ENCODE measurements at regions not wholly inside any gene's neighbourhood (a gene's known extent, or its start where the extent isn't known, plus 50 kb on each side); places are given as distances from the start of the nearest gene placed in this dataset.
A peak's percentile ranks its signal among the peaks of the same experiment; 100 is the strongest.

DNA sequence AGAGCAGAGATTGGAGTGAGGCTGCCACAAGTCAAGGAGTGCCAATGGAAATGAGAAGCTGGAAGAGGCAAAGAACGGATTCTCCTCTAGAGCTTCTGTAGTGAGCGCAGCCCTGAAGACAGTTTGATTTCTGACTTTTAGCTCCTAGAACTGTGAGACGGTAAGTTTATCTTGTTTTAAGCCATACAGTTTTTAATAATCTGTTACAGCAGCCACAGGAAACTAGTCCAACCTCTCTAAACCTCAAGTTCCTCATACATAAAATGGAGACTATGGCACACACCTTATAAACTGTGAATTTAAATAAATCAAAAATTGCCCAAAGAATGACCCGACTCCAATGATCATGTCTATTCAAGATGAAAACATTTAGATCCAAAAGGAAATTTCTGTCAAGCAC lies 596.5 kb downstream of the BCL11A start:
- POLR2A ChIA-PET (ENCODE audit: partially characterized antibody), result no interaction called here

DNA sequence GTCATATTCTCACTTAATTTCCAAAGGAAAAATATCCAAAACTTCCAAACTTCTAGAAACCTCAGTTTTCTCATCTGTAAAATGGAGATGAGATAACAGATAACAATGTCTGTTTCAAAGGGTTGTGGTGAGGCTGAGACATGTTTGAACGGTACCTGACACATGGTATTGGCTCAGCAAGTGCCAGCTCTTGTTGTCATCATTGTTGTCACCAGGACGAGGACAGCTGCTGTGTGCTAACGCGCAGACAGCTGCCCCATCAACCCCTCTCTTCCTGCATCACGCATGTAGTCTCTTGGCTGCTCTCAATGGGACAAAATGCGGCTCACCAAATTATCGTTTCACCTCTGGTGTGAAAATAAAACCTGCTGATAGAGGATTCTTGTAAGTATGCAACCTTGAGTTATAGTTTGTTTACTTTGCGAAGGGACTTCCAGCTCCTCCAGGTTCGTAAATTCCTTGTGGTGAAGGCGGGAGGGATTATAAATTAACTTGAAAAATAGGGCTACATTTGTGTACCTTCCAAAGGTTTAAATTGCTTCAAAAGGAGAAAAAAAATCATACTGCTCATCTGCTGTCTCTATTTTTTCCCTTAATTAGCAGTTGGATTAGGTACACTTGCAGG lies 605.4 kb downstream of the BCL11A start:
- intact Hi-C loops (cut with micrococcal nuclease), result no loop called here
- peaks cover 0 to 5% (median 0%) of the 10 kb centered on the region in 8 donors for H3K9me3 Mint-ChIP-seq
- no peaks in the 10 kb centered on the region for H3K36me3 Mint-ChIP-seq
- POLR2A ChIA-PET (ENCODE audit: partially characterized antibody), result no interaction called here
- no peak overlapping the region for H3K27ac Mint-ChIP-seq
- Histone ChIP-seq H3K36me3 (ENCODE audit: insufficient read depth, low read length) (no peaks in the 10 kb centered on the region), H3K9me3 (ENCODE audit: control insufficient read depth in 1 of 2, low read length in 2 of 2) (no peaks in the 10 kb centered on the region), H3K27ac (ENCODE audit: low read depth, low read length) (no peak overlapping the region), H3K27me3 (ENCODE audit: insufficient read depth, low read length) (no peaks in the 10 kb centered on the region), H3K4me3 (ENCODE audit: low read length in 2 of 2) (no peak overlapping the region), H3K4me1 (ENCODE audit: insufficient read depth, low read length) (no peaks in the 10 kb centered on the region)
- H3K27me3 Mint-ChIP-seq, result no peaks in the 10 kb centered on the region
- H3K4me3 Mint-ChIP-seq, result no peak overlapping the region
- CTCF ChIA-PET (ENCODE audit: partially characterized antibody), result no interaction called here
- no peak for DNase-seq
- H3K4me1 Mint-ChIP-seq, result no peaks in the 10 kb centered on the region

More for the DNA sequence above, 596.5 kb downstream of the BCL11A start:
- intact Hi-C loops (cut with micrococcal nuclease), result no loop called here
- Mint-ChIP-seq H3K4me1 (no peaks in the 10 kb centered on the region), H3K27ac (no peak overlapping the region), H3K27me3 (no peaks in the 10 kb centered on the region), H3K36me3 (no peaks in the 10 kb centered on the region), H3K9me3 (peaks cover 0 to 5% (median 0%) of the 10 kb centered on the region in 8 donors), H3K4me3 (no peak overlapping the region)
- no peak for DNase-seq
- H3K4me1 ChIP-seq (ENCODE audit: insufficient read depth, low read length), result no peaks in the 10 kb centered on the region
- no peak overlapping the region for H3K4me3 ChIP-seq (ENCODE audit: low read length in 2 of 2)
- no peaks in the 10 kb centered on the region for H3K9me3 ChIP-seq (ENCODE audit: control insufficient read depth in 1 of 2, low read length in 2 of 2)
- CTCF ChIA-PET (ENCODE audit: partially characterized antibody), result no interaction called here
- no peaks in the 10 kb centered on the region for H3K36me3 ChIP-seq (ENCODE audit: insufficient read depth, low read length)
- H3K27me3 ChIP-seq (ENCODE audit: insufficient read depth, low read length), result no peaks in the 10 kb centered on the region
- H3K27ac ChIP-seq (ENCODE audit: low read depth, low read length), result no peak overlapping the region

DNA sequence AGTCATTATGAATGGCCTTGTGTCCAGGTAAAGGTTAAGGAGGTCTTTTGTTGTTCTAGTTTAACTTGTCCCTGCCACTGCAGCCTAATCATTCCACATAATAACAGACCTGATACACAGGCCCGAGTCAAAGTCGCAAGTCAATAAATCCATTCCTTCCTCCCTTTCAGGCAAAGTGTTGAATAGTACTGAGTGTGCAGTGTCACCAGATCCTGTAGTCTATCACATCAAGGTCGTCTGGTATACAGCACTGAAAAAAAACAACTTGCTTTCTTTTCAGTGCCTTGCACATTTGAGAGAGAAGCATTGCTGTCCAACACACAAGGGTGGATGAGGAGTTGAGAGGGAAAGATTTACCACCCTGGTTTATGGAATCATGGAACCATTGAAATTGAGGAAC lies 606.2 kb downstream of the BCL11A start:
- ChIA-PET POLR2A (ENCODE audit: partially characterized antibody) (no interaction called here), CTCF (ENCODE audit: partially characterized antibody) (no interaction called here)
- Histone ChIP-seq H3K27ac (ENCODE audit: low read depth, low read length) (no peak overlapping the region), H3K4me3 (ENCODE audit: low read length in 2 of 2) (no peak overlapping the region), H3K36me3 (ENCODE audit: insufficient read depth, low read length) (no peaks in the 10 kb centered on the region), H3K9me3 (ENCODE audit: control insufficient read depth in 1 of 2, low read length in 2 of 2) (no peaks in the 10 kb centered on the region), H3K4me1 (ENCODE audit: insufficient read depth, low read length) (no peaks in the 10 kb centered on the region), H3K27me3 (ENCODE audit: insufficient read depth, low read length) (no peaks in the 10 kb centered on the region)
- Mint-ChIP-seq H3K27ac (no peak overlapping the region), H3K4me1 (no peaks in the 10 kb centered on the region), H3K9me3 (peaks cover 0 to 4% (median 0%) of the 10 kb centered on the region in 8 donors), H3K4me3 (no peak overlapping the region), H3K27me3 (no peaks in the 10 kb centered on the region), H3K36me3 (no peaks in the 10 kb centered on the region)
- DNase-seq, result no peak
- intact Hi-C loops (cut with micrococcal nuclease), result no loop called here

DNA sequence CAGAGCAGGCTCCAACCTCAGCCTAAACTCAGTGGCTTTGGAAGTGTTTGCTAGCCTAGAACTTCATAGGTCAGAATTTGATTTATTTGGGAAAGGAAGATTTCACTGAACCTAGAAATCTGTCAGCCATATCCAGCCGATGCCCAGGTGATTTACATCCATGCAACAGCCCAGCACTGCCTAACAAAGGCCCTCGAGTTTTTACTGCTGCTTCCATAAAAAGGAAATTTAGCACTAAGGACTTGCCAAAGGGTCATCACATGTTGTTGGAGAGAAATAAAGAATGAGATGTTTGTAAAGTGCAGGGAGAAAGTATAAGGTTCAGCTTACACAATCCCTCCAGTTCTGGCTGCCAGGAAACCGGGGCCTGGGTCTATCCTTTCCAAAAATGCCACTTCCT lies 614.2 kb downstream of the BCL11A start:
- Mint-ChIP-seq H3K27ac (no peak overlapping the region), H3K27me3 (no peaks in the 10 kb centered on the region), H3K4me1 (no peaks in the 10 kb centered on the region), H3K4me3 (no peak overlapping the region), H3K36me3 (no peaks in the 10 kb centered on the region), H3K9me3 (peaks cover 0 to 2% (median 0%) of the 10 kb centered on the region in 8 donors)
- H3K4me1 ChIP-seq (ENCODE audit: insufficient read depth, low read length), result no peaks in the 10 kb centered on the region
- intact Hi-C loops (cut with micrococcal nuclease), result no loop called here
- no peak overlapping the region for H3K27ac ChIP-seq (ENCODE audit: low read depth, low read length)
- POLR2A ChIA-PET (ENCODE audit: partially characterized antibody), result no interaction called here
- H3K9me3 ChIP-seq (ENCODE audit: control insufficient read depth in 1 of 2, low read length in 2 of 2), result no peaks in the 10 kb centered on the region
- H3K27me3 ChIP-seq (ENCODE audit: insufficient read depth, low read length), result no peaks in the 10 kb centered on the region
- no peaks in the 10 kb centered on the region for H3K36me3 ChIP-seq (ENCODE audit: insufficient read depth, low read length)
- CTCF ChIA-PET (ENCODE audit: partially characterized antibody), result no interaction called here
- H3K4me3 ChIP-seq (ENCODE audit: low read length in 2 of 2), result no peak overlapping the region
- no peak for DNase-seq

DNA sequence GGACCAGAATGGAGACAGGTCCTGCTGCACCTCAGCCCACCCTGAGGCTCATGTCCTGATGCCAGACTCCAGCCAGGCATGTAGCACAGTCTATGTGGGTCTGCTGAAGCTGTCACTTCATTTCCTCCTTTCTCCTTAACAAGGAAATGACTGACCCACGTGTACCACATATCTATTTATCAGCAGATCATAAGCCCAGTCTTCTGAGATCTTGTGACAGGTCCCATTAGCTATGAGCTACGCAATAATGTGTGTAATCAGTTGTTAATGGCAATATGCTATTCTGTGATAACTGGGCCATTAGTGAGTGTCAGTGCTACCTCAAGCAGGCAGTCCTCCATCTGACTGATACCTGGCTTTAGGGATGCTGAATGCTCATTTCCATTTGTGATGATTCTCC lies 615.3 kb downstream of the BCL11A start:
- H3K4me3 ChIP-seq (ENCODE audit: low read length in 2 of 2), result no peak overlapping the region
- Mint-ChIP-seq H3K4me1 (no peaks in the 10 kb centered on the region), H3K36me3 (no peaks in the 10 kb centered on the region), H3K27ac (no peak overlapping the region), H3K9me3 (peaks cover 0 to 2% (median 0%) of the 10 kb centered on the region in 8 donors), H3K27me3 (no peaks in the 10 kb centered on the region), H3K4me3 (no peak overlapping the region)
- CTCF ChIA-PET (ENCODE audit: partially characterized antibody), result interaction anchor here (0.7 kb wide), 1 partner anchor 88 kb away, joined by 3 read pairs; no protein-coding TSS in a partner anchor
- no peak for DNase-seq
- H3K9me3 ChIP-seq (ENCODE audit: control insufficient read depth in 1 of 2, low read length in 2 of 2), result no peaks in the 10 kb centered on the region
- no peaks in the 10 kb centered on the region for H3K27me3 ChIP-seq (ENCODE audit: insufficient read depth, low read length)
- POLR2A ChIA-PET (ENCODE audit: partially characterized antibody), result no interaction called here
- intact Hi-C loops (cut with micrococcal nuclease), result no loop called here
- no peaks in the 10 kb centered on the region for H3K4me1 ChIP-seq (ENCODE audit: insufficient read depth, low read length)
- H3K27ac ChIP-seq (ENCODE audit: low read depth, low read length), result no peak overlapping the region
- H3K36me3 ChIP-seq (ENCODE audit: insufficient read depth, low read length), result no peaks in the 10 kb centered on the region

DNA sequence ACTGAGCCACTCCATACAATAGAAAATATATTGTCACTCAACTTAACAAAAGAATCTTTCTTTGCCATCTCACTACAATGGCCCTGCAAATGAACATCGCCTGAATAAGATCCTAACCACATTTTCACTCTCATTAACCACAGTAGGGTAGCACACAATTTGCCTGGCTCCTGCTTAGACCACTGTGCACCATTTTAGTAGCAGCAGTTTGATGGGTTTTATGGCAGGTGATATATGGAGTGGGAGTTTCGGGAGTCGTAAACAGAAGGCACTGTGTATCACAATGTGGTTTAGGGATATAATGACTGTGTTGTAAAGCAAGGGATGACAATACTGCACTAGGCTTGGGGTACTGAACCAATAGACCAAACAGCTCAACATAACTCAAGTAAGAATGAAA lies 617.4 kb downstream of the BCL11A start:
- peaks cover 0 to 6% (median 1%) of the 10 kb centered on the region in 8 donors for H3K9me3 Mint-ChIP-seq
- intact Hi-C loops (cut with micrococcal nuclease), result no loop called here
- no peaks in the 10 kb centered on the region for H3K9me3 ChIP-seq (ENCODE audit: control insufficient read depth in 1 of 2, low read length in 2 of 2)
- H3K27me3 ChIP-seq (ENCODE audit: insufficient read depth, low read length), result no peaks in the 10 kb centered on the region
- no peaks in the 10 kb centered on the region for H3K27me3 Mint-ChIP-seq
- no peaks in the 10 kb centered on the region for H3K36me3 ChIP-seq (ENCODE audit: insufficient read depth, low read length)
- DNase-seq, result no peak
- H3K36me3 Mint-ChIP-seq, result no peaks in the 10 kb centered on the region
- H3K27ac Mint-ChIP-seq, result peak overlapping the region in 1 of 7 donors; percentile 1
- no peak overlapping the region for H3K27ac ChIP-seq (ENCODE audit: low read depth, low read length)
- no peak overlapping the region for H3K4me3 Mint-ChIP-seq
- ChIA-PET CTCF (ENCODE audit: partially characterized antibody) (no interaction called here), POLR2A (ENCODE audit: partially characterized antibody) (no interaction called here)
- no peaks in the 10 kb centered on the region for H3K4me1 Mint-ChIP-seq
- H3K4me3 ChIP-seq (ENCODE audit: low read length in 2 of 2), result no peak overlapping the region
- H3K4me1 ChIP-seq (ENCODE audit: insufficient read depth, low read length), result no peaks in the 10 kb centered on the region

DNA sequence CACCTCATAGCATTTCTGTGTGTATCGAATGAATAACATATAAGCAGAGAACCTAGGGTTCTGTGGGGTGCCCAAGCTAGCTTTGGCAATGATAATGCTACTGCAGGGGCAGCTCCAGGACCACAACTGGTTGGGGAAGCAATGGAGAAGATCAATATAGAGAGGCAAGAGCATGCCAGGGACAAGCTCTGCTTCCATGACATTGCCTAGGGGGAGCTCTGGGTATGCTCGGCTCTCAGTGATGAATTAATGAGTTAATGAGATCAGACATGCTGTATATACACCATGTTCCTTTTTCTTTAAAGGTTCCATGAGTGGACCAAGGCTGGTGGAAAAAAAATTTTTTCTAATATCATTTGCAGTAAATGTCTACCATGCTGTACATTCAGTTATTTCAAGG lies 618.4 kb downstream of the BCL11A start:
- Mint-ChIP-seq H3K9me3 (peaks cover 0 to 7% (median 1%) of the 10 kb centered on the region in 8 donors), H3K36me3 (no peaks in the 10 kb centered on the region), H3K4me1 (no peaks in the 10 kb centered on the region), H3K4me3 (no peak overlapping the region), H3K27ac (no peak overlapping the region), H3K27me3 (no peaks in the 10 kb centered on the region)
- no peak for DNase-seq
- H3K4me1 ChIP-seq (ENCODE audit: insufficient read depth, low read length), result no peaks in the 10 kb centered on the region
- H3K27me3 ChIP-seq (ENCODE audit: insufficient read depth, low read length), result no peaks in the 10 kb centered on the region
- CTCF ChIA-PET (ENCODE audit: partially characterized antibody), result no interaction called here
- no peaks in the 10 kb centered on the region for H3K9me3 ChIP-seq (ENCODE audit: control insufficient read depth in 1 of 2, low read length in 2 of 2)
- H3K36me3 ChIP-seq (ENCODE audit: insufficient read depth, low read length), result no peaks in the 10 kb centered on the region
- intact Hi-C loops (cut with micrococcal nuclease), result no loop called here
- no peak overlapping the region for H3K4me3 ChIP-seq (ENCODE audit: low read length in 2 of 2)
- POLR2A ChIA-PET (ENCODE audit: partially characterized antibody), result no interaction called here
- no peak overlapping the region for H3K27ac ChIP-seq (ENCODE audit: low read depth, low read length)

DNA sequence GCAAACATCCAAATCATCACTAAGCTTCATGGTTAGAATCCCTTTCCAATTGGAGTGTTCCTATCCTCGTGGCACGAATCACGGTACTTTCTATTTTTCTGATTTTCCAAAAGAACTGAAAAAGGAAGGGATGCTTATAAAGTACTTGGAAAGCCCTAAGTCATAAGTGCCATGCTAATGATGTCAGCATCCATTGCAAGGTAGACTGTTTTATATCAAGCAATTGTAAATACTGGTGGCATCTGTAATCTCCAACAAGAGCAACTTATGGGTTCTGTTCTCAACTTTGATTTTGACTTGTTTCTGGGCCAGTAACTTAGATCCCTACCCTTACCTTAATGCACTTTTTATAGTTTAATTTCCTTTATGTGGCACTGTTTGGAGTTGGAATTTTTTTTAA lies 619.5 kb downstream of the BCL11A start:
- Histone ChIP-seq H3K27ac (ENCODE audit: low read depth, low read length) (no peak overlapping the region), H3K4me3 (ENCODE audit: low read length in 2 of 2) (no peak overlapping the region), H3K4me1 (ENCODE audit: insufficient read depth, low read length) (no peaks in the 10 kb centered on the region), H3K27me3 (ENCODE audit: insufficient read depth, low read length) (no peaks in the 10 kb centered on the region), H3K9me3 (ENCODE audit: control insufficient read depth in 1 of 2, low read length in 2 of 2) (no peaks in the 10 kb centered on the region), H3K36me3 (ENCODE audit: insufficient read depth, low read length) (no peaks in the 10 kb centered on the region)
- H3K27me3 Mint-ChIP-seq, result no peaks in the 10 kb centered on the region
- POLR2A ChIA-PET (ENCODE audit: partially characterized antibody), result no interaction called here
- CTCF ChIA-PET (ENCODE audit: partially characterized antibody), result no interaction called here
- intact Hi-C loops (cut with micrococcal nuclease), result no loop called here
- H3K4me3 Mint-ChIP-seq, result no peak overlapping the region
- DNase-seq, result no peak
- no peaks in the 10 kb centered on the region for H3K36me3 Mint-ChIP-seq
- peaks cover 0 to 7% (median 1%) of the 10 kb centered on the region in 8 donors for H3K9me3 Mint-ChIP-seq
- no peaks in the 10 kb centered on the region for H3K4me1 Mint-ChIP-seq
- no peak overlapping the region for H3K27ac Mint-ChIP-seq
